ENCODE measurements at regions not wholly inside any gene's neighbourhood (a gene's known extent, or its start where the extent isn't known, plus 50 kb on each side); places are given as distances from the start of the nearest gene placed in this dataset.

- TF ChIP-seq ARID5B (CRISPR knock-in tag; IDR thresholded peaks at IDR 0.05) (peak; percentile 56), ZFP62 (CRISPR knock-in tag; IDR thresholded peaks at IDR 0.05) (no peak), ZFAT (CRISPR knock-in tag; conservative IDR thresholded peaks at IDR 0.05) (no peak), ZNF720 (CRISPR knock-in tag; IDR thresholded peaks at IDR 0.05) (no peak), KLF16 (CRISPR knock-in tag; IDR thresholded peaks at IDR 0.05) (peak in 1 of 2 experiments; percentile 81; a peak in 2 of 4 replicates), ZNF773 (CRISPR knock-in tag; IDR thresholded peaks at IDR 0.05; ENCODE audit: borderline replicate concordance) (no peak), ZNF280D (CRISPR knock-in tag; IDR thresholded peaks at IDR 0.05) (no peak), GZF1 (CRISPR knock-in tag; IDR thresholded peaks at IDR 0.05) (no peak), PAWR (CRISPR knock-in tag; IDR thresholded peaks at IDR 0.05; ENCODE audit: borderline replicate concordance) (no peak), HOXA5 (CRISPR knock-in tag; IDR thresholded peaks at IDR 0.05) (0 out of 2 replicates have a peak, but pooled peaks have one; percentile 48), MLLT10 (CRISPR knock-in tag; IDR thresholded peaks at IDR 0.05) (no peak), ATF5 (CRISPR knock-in tag; IDR thresholded peaks at IDR 0.05; ENCODE audit: low read depth) (no peak), ZFP90 (CRISPR knock-in tag; IDR thresholded peaks at IDR 0.05; ENCODE audit: borderline replicate concordance) (no peak), SNRNP70 (IDR thresholded peaks at IDR 0.05; ENCODE audit: low read depth, low read length) (no peak), ZBTB44 (CRISPR knock-in tag; IDR thresholded peaks at IDR 0.05) (0 out of 2 replicates have a peak, but pooled peaks have one; percentile 90), HNRNPL (IDR thresholded peaks at IDR 0.05; ENCODE audit: low read depth, low read length) (no peak), ZNF451 (CRISPR knock-in tag; IDR thresholded peaks at IDR 0.05) (no peak), SIX4 (CRISPR knock-in tag; IDR thresholded peaks at IDR 0.05) (no peak), HMGA1 (CRISPR knock-in tag; conservative IDR thresholded peaks at IDR 0.05) (no peak), GATA4 (IDR thresholded peaks at IDR 0.05; ENCODE audit: borderline replicate concordance, low read depth) (no peak), CBX5 (CRISPR knock-in tag; IDR thresholded peaks at IDR 0.05; ENCODE audit: borderline replicate concordance) (peak; percentile 78; the same call in 1 of the 2 replicates)
Measured at GRCh38 chr14:36373982-36374673, 53.7 kb upstream of the MBIP start (continued).

All from HepG2 (cell line).